HT-29 (cell line): ENCODE measurements at regions not wholly inside any gene's neighbourhood (a gene's known extent, or its start where the extent isn't known, plus 50 kb on each side); places are given as distances from the start of the nearest gene placed in this dataset.
A peak's percentile ranks its signal among the peaks of the same experiment; 100 is the strongest.
"Not testable (repeated sequence)": the region's sequence is repeated elsewhere in the genome, so short reads cannot be mapped to it uniquely, and the experiment has no call there.

Experiments used
- DNase-seq: peaks from one replicate; pipeline ENCODE4 v3.0.0-alpha.2; 2015; ENCODE audit warnings: low spot score

DNA sequence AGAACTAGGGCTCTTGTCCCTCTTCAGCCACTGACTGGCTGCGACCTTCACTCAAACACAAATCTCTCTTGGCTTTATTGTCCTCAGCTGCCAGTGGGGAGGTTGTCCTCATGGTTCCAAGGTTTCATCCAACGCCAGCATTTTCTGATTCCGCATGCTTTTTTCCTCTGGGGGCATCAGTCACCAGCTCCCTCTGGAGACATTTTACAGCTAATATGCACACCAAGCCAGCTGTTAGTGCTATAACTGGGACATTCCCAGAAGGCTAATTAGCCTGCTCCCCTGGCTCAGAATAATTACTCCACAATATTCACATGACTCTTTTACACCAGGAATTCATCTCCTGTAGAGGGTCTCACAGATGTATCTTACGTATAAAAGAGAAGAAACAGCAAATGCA, 193.6 kb upstream of the ANKRD55 start:
- DNase-seq: no peak

DNA sequence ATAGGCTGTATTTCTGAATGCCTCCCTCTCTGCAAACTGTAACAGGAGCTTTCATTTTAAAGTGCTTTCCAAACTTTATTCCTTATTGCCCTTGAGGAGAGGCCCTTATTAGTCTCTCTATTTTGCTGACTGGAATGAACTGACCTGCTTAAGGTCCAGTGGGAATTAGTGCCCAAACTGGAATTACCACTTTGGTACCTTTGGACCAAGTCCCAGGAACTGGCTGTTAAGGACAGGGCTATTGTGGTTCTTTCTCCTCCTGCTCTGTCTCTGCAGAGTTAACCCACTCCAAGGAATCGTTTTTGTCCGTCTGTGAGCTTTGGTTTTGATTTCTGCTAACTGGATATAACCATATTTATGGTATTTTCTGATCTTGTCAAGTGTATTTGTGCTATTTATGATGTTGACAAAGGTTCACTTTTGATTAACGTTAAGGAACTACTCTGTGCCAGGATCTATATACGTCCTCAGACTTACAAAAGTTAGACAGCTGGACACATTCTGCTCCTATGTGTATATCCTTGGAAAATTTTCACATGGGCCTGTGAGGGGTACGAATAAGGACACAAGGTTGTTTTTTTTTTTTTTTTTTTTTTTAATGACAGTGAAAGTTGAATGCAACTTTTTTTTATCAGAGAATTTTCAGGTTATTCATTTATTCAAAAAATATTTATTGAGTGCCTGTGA, 189.1 kb upstream of the ANKRD55 start:
- peak; percentile 96 for DNase-seq

- DNase-seq: no peak
Measured at GRCh38 chr5:56421246-56422075, 188.3 kb upstream of the ANKRD55 start.

GRCh38 chr5:56420323-56420722, 187.2 kb upstream of the ANKRD55 start:
- DNase-seq: no peak

DNA sequence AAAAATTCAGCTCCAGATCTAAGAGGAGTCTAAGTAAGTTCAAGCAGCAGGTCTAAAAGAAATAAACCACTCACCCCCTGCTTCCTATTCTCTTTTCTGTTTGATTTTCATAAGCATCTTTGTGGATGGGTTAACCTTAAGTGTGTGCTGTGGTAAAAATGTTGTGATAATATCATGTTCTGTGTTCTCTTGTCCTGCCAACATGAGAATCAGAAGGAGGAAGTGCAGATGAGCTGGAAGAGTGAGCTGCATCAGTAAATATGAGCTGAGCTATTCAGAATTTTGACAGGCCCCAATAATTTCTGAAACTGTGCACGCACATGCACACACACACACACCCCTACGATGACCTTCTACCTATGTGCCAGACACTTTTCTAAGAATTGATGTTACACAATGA, 186.5 kb upstream of the ANKRD55 start:
- DNase-seq: no peak

- peak; percentile 36 for DNase-seq
Measured at GRCh38 chr5:56415356-56415765, 182.2 kb upstream of the ANKRD55 start.

- no peak for DNase-seq
Measured at GRCh38 chr5:56414066-56414465, 180.9 kb upstream of the ANKRD55 start.

- no peak for DNase-seq
Measured at GRCh38 chr5:56413546-56413945, 180.4 kb upstream of the ANKRD55 start.

- DNase-seq: no peak
Measured at GRCh38 chr5:56412601-56413379, 179.7 kb upstream of the ANKRD55 start.

DNA sequence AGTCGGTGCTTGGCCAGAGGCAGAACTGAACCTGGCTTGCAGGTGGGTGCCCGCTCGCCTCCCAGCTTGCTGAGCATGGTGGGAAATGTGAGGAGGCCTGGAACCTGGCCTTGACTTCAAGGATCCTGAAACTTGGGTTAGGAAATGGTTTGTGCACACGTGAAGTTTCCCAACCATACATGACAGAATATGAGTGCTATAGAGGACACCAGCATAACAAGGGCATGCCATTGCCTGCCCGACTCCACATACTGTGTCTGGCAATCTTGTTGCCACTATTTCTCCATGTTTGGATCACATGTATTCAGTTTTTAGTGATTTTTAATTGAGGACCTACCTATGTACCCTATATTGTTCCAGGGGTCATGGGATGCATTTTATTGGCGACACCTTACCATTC, 177.6 kb upstream of the ANKRD55 start:
- no peak for DNase-seq

DNA sequence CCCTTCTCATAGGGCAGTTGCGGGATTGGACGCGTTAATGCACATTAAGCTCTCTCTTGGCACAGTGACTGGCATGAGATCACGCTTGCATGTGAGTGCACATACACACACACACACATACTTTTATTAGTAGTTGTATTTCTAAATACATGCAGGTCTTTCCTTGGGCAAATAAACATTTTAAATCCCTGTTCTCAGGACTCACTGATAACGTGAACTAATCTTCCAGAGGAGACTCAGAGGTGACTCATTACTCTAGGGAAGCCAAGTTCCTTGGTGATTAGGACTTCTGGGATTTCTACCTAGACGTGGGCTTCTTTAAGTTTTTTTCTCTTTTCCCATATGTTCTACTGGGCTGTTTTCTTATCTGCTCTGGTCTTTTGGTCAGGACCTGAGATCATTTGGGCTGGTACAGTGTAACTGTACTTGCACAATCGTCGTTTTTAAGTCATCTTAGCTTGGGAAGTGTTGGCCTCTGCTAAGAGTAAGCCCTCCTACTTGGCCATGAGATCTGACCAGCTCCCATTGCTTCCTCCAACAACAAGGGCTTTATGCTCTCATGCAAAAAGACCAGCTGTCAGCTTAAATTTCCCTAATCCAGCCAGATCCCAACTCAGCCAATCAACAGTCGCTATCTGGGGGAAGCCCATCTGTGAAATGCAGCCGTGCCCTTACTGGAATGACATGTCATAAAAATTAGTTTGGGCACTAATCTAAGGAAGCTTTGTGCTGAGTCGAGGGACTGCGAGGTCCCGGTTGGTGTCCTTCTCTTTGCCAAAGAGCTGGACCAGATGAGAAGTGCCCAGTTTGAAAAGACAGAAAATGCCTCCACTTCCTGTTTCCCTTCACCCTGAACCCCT, 176.4 kb upstream of the ANKRD55 start:
- peak; percentile 18 for DNase-seq

DNA sequence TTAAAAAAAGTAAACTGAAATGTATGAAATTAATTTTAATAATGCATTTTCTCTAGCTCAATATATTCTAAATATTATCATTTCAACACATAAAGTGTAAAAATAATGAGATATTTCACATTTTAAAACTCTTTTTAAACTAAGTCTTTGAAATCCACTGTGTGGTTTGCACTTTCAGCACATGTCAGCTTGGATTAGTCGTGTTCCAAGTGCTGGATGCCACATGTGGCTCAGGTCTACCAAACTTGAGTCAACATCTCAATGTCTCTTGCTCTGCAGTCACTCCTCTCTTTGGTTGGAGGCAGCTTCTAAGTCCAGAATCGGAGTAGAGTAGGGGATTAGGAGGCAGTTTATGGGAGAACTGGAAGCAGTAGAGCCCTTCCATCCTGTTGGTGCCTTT, 173.7 kb upstream of the ANKRD55 start:
- no peak for DNase-seq

DNA sequence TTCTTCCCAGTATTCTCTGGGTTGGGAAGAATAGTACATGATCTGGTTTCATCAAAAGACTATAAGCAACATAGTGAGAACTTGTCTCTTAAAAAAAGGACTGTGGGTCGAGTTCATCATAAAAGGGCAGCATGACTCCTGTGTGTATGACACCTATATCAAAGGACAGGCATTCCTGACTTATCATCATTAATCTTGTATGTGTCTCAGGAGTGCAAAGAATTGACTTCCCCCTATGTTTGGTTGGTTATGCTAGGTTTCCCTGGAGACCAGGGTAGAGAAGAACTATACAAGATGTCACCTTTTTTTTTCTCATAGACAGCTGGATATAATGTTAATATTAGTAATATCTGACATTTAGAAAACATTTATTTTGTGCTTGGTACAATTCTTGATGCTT, 173.1 kb upstream of the ANKRD55 start:
- DNase-seq: peak; percentile 47

DNA sequence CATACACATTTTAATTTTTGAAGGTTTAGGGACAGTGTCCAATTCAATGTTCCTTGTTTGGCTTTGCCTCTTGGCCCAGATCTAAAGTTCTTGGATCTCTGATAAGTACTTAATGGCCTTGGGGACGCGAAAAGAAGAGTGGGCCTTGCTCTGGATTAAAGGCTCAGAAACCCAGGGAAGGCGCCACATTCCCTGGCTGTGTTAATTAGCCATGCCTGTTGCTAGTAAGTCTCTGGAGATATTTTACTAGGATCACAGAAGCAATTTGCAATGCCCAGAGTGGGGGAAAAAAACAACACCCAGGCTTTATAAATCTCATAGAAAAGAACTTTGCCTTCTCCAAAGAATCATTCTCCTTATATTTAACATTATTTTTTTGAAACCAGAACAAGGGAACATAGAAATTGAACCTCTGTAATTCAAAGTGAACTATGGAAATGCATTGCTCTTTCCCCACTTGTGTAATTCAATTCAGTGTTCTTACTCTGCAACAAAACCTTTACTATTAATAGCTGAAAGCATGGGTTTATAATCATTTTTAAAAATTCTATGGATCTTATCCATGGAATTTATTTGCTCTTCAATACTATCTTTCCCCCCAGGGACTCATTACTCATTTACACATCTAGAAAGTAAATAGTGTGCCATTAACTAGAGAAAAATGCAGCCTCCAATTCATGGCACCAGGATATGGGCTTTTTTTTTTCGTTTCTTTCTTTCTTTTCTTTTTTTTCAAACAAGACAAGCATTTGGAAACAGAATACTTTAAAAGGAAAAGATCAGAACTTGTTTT, 172.2 kb upstream of the ANKRD55 start:
- no peak for DNase-seq

DNA sequence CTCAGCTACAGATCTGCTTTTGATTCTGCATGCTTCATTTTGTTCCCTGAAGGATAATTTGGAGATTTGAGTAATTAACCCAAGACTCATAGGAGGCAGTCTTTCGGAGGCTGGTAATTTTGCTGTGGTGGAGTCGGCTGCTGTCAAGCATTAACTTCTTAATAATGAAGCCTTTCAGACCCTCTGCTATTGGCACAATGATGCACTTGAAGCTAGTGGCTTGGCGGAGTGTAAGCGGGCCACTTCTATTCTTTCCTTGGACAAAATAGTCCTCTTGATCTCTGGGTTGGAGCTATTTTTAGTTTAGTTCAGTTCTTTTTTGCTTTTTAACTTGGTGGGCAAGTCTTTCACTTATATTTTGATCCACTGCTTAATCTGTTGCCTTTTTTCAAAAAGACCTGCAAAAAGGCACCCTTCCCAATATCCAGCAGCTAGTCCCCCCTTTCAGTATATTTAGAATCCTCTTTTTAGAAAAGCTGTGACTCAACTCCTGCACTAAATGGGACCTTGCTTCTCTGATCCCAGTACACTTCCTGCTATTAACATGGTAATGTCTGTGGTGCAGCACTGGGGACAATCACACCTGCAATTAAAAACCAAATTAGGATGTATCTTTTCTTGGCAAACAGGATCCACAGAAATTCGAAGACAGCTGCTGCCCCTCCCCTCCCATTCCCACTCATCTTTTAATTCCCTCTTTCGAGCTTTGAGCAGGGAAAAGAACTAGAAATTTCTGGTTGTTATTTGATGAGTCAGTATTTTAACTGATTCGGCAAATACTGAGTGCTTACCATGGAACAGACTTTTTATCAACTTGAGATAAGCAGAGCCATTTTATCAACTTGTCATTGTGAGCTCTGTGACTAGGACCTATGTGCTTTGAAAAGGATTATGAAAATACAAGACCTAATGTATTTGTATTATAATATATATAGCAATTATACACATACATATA, 169.4 kb upstream of the ANKRD55 start:
- no peak for DNase-seq

GRCh38 chr5:56397796-56398195, 164.7 kb upstream of the ANKRD55 start:
- not testable (repeated sequence) for DNase-seq

- DNase-seq: no peak
Measured at GRCh38 chr5:56396634-56397033, 163.5 kb upstream of the ANKRD55 start.

- no peak for DNase-seq
Measured at GRCh38 chr5:56389261-56389660, 156.1 kb upstream of the ANKRD55 start.

DNA sequence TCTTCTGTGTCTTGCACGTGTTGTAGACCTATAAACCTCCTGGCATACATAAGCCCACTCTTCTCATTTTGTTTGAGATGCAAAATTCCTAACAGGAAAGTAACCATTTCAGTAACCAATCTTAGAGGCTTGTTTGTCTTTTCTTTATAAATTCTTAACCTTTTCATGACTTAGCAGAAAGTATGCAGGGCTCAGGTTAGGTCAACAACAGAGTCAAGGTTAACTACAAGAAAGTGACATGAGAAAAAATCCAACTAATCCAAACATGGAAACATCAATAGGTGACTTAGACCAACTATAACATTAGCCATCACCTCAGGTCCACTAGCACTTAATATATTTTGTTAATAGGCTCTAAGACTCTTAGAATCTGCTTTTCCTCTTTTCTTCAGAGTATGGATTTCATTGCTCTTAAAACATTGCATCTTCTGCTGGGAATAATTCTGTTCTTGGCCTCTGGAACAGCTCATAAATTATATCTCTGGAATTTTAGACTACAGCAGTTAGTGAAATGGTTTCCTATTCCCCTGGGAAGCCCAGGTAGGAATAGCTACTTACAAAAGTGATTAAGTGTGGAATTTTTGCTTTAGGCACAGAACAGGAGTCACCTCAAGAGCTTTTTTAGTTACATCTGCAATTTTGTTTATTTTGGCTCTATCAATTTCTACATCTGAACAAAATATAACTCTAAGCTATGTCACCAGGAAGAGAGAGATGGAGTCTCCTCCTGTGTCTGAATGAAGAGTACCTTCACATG, 155.3 kb upstream of the ANKRD55 start:
- no peak for DNase-seq
